ENCODE measurements at regions not wholly inside any gene's neighbourhood (a gene's known extent, or its start where the extent isn't known, plus 50 kb on each side); places are given as distances from the start of the nearest gene placed in this dataset.
"Not testable (repeated sequence)": the region's sequence is repeated elsewhere in the genome, so short reads cannot be mapped to it uniquely, and the experiment has no call there.

DNA sequence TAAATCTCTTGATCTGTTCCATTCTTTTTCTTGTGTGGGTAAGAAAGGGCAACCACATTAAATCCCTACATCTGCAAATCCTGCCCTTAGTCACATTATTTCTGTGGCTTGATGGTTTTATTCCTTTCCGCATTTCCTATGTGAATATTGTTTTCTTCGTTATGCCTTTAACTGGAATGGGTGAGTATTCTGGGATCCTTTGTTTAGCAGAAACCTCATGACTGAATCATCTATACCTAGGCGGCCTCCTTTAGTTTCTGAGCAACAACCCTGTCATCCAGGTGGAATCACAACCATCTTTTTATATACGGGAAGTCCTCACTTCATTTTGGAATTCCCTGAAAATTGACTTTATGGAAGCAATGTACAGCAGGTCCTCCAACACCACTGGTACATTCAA is 409.5 kb downstream of the DIRAS2 start:
- not testable (repeated sequence) for DNase-seq (ENCODE audit: extremely low read depth, low read depth, low spot score)

DNA sequence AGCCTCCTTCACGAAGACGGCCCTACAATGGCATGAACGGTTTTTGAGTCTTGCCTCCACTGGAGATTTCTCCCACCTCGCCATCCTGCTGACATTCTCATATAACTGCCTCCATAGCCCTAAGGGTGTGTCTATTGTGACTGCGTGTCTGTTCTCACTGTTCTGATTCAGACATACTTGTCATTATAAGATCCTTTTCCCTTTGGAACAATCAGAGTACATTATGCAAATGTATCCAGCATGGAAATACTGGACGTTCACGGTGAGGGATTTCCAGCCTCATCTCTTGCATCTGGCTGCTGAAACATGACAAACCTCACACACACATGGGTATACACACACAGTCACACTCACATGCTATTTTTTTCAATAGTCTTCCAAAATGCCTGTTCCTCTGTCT is 402.1 kb downstream of the DIRAS2 start:
- no peak for DNase-seq (ENCODE audit: extremely low read depth, low read depth, low spot score)

DNA sequence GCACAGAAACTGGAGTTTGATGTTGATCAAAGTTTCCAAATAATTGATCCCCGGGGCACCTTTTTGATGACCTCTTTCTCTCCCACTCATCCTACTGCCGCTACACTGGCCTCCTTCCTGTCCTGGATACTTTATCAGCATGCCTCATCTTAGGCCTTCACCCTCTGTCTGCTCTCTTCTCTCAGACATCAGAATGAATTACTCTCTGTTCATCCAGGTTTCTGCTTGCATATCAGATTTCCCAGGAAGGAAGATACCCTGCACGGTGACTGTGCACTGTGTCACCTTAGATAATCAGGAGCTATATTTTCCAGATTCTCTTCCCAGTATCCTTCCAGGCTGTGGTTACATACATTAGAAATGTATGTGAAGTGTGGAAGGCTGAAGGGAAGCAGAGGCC is 397.0 kb downstream of the DIRAS2 start:
- DNase-seq (ENCODE audit: extremely low read depth, low read depth, low spot score): no peak

DNA sequence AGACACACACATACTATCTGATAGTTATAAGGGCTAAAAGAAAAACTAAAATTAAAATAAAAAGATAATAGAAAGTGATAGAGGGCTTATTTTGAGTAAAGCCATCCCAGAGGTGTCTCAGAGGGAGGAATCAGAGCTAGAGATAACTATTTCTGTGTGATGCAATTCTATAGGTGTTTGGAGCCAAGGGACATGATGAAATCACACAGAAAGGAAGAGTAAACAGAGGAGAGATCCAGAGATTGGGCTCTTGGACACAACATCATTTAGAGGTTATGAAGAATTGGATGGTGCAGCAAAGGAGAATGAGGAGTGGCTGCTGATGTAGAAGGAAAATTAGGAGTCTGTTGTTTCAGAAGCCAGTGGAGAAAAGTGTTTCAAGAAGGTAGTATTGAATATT is 393.5 kb downstream of the DIRAS2 start:
- no peak for DNase-seq (ENCODE audit: extremely low read depth, low read depth, low spot score)

DNA sequence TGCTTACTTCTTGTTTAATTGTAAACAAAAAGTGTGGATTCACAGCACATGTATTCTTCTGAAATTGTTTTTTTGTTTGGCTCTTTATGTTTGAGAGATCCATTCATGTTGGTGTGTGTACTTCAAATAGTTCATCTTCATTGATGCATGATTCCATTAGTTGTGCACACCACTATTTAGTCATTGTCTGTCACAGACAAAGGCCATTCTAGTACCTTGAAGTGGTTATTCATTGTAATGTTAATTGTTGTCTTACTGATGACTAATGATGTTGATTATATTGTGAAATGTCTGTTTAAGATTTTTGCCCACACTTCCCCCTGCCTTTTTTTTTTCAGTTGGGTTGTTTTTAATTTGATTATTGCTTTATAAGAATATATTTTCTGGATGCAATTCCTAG is 391.3 kb downstream of the DIRAS2 start:
- no peak for DNase-seq (ENCODE audit: extremely low read depth, low read depth, low spot score)

DNA sequence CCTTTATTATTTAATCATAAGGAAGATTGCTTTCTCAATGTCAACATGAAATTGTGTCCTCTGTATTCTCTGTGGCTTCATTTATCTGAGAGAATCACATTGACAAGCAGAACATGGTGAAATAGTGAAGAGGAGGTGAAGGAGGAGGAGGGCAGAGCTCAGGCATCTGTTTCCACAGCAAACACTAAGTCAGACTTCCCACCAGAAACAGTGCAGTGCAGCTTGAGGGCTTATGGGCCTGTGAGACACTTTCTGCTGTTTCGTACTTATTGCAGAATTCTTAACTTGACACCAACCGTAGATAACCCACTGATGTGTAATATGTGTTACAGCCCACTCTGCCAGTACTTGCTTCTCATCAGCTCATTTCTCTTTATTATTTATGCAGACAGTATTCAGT is 386.3 kb downstream of the DIRAS2 start:
- no peak for DNase-seq (ENCODE audit: extremely low read depth, low read depth, low spot score)

DNA sequence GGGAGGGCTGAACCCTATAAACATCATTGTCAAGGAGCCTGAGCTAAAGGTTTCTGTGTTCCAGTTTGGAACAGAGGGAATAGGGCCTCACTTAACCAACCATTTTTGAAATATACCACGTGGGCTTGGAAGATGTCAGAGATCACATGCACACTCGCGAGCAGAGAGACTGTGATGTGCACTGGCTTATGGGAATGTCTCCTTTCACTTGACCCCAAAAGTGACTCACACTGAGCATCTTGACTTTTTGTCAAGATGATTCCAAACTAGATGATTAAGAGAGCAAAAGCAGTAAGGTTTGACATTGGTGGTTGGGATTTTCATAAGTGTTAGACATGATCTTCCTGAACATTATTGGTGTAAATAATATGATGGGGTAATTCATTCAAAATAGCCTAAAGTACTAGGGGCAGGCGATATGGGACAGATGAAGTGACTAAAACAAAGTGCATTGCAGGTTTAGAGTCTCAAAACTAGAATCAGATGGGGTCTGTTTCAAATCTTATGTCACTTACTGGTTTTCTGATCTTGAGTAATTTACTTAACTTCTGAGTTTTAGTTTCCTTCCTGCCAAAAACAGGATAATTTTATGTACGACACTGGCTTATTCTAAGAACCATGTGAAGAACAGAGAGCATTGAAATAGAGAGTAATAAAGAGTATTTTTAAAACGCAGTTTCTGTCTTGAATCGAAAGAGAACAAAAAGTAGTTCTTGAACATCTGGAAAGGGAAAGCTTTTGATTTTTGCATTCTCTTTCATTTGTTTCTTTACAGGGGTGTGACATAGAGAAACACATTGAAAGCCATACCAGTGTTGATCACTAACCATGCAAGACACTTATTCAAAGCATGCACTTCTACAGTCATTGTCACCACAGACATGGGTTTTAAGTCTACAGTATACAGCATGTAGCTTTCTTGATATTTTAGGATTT is 383.0 kb downstream of the DIRAS2 start:
- no peak for DNase-seq (ENCODE audit: extremely low read depth, low read depth, low spot score)

DNA sequence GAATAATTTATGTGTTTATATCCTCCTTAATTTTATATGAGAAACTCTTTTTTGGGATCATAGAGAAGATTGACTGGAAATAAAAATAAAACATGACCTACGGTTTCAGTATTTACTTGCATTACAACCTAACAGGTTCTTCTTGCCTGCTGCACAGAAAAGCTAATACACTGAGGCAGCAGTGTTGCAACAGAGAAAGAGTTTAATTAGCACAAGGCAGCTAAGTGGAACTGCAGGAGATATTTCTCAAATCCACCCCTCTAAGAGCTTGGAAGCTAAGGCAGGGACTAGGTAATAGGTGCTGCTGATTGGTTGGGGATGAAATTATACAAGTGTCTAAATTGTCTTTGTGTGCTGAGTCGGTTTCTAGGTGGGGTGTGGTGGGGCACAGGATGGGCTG is 380.9 kb downstream of the DIRAS2 start:
- no peak for DNase-seq (ENCODE audit: extremely low read depth, low read depth, low spot score)

DNA sequence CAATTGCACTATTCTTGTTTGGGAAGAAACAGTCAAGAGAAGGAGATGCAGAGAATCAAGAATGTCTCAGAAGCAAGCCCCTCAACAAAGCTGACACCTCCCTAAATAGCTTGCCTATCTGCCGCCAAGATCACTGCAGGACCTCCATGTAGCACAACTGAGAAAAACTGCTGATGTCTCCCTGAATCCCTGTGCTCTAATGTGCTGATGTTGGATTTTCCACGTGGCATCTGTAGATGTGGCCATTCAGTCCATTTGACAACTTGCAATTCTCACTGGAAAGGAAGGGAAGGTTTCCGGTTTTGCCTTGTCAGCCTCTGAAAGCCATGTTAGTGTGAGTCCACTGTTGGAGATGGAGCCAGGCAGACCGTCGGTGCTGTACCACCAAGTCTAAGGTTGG is 374.0 kb downstream of the DIRAS2 start:
- DNase-seq (ENCODE audit: extremely low read depth, low read depth, low spot score): no peak

DNA sequence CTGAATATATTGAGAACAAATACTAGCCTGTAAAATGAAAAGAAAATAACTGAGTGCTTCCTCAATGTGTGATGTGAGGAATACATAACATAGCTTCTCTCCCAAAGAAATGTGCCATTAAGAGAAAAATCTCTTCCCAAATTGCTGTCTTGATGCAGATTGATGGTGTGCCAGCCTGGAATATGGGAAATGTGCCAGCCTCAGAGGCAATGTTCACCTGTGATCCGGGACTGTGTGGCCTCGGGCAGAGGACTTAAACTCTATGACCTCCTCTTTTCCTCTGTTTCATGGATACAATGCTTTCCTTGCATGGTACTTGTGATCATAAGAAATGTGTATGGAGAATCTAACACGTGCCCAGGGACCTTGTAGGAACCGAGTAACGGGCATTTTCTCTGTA is 370.9 kb downstream of the DIRAS2 start:
- DNase-seq (ENCODE audit: extremely low read depth, low read depth, low spot score): no peak

DNA sequence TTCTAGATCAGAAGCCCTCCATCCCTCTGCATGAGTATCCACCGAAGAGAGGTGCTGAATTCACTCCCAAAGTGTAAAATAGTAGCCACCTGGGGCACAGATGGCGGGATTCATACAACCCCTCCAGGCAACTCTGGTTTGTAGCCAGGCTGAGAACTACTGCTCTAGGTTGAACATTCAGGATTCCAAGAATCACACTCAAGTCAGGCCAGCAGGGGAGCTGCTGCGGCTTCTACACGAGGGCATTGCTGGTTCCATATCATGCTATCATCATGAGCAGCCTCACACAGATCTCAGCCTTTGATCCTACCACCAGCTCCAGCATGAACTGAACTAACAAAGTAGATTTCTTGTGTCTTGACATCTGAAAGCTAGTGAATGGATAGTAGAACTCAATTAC is 367.9 kb downstream of the DIRAS2 start:
- no peak for DNase-seq (ENCODE audit: extremely low read depth, low read depth, low spot score)

DNA sequence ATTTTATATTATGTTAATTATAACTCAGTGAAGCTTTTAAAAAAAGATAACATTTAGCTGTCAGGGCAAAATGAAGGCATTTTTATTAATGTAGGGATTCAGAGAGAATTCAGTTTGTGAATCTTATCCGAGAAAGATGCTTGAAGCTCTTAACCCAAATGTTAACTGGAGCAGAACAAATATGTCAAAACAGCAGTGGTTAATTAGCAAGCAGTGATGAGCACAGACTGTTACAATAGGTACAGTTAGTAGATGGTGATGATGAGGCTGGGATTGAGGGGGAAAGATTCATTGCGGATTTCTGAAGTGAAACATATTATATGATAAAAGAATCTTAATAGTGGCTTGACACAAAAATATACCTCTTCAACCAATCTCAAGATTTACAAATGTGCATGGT is 356.7 kb downstream of the DIRAS2 start:
- no peak for DNase-seq (ENCODE audit: extremely low read depth, low read depth, low spot score)

DNA sequence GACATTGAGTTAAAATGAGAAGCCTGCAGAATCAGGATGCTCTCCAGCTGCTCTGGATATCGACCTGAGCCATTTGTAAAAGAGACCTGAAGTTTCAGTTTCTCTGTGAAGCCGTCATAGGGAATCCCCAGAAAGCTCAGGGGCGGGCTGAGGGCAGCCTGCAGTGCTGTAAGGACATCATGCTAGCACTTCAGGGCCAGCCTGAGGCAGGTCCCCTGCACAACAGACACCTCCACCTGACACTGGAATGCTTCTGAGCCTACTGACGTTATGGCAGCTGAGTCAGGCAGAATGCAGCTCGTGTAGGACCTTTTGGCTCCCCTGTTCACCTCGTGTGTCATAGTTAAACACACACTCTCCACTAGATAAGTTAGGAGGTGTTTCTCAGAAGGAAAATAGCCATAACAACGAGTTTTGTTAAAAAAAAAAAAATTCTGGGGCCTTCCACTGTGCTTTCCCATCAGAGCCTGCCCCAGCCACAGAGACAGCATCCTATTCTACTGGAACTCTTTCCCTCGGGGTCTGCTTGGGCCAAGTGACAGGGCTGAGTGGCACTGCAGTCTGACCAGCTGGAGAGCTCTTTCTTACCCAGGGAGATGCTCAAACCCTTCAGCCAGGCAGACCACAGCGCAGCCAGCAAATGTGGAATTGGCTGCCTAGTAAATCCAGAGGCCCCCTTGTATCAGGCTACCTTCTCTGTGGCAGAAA is 354.9 kb downstream of the DIRAS2 start:
- no peak for DNase-seq (ENCODE audit: extremely low read depth, low read depth, low spot score)

DNA sequence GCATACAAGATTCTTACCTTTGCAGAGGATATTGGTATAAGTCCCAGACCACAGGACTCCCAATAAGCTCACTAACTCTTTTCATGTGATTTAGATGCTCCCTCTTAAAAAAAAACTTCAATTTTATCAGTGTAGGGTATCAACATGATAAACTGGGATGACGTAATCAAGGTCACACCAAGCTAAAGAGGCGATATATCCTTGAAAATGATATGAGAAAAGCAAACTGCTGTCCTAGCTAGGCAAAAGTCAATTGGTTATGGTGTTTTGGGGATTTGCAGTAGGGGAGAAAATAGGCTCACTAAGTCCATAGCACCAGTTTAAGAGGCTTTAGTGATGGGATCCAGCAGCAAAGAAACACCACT is 354.4 kb downstream of the DIRAS2 start:
- DNase-seq (ENCODE audit: extremely low read depth, low read depth, low spot score): no peak

DNA sequence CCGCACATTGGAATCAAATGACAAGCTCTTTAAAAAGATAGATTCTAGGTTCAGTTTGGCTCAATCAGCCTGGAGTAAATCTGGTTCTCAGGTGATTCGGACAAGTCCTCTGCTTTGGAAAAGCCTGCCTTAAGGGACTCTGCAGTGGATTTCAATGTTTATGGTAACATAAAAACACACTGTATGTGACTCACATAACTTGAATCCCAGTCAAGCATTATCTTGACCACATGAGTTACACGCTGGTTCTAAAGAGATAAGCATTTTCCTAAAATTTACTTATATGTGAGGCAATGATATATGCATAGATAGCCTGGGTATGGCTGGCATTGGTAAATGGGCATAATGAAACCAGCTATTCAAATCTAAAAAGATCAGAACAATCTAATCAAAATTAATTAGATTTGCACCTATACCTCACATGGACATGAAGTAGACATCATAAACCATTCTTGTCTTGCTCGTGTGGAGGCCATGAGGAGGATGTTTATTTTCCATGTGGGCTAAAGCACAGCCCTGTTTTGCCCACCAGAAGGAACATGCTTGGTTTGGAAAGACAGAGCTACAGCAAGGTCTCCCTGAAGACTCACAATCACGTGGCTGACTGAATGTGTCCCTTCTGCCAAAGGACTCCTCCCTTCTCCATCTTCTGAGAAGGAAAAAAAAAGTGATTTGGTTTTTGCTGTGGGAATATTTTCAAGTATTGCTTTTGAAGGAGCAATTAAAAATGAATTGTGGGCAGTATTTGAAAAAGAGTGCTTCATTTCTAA is 351.7 kb downstream of the DIRAS2 start:
- no peak for DNase-seq (ENCODE audit: extremely low read depth, low read depth, low spot score)

DNA sequence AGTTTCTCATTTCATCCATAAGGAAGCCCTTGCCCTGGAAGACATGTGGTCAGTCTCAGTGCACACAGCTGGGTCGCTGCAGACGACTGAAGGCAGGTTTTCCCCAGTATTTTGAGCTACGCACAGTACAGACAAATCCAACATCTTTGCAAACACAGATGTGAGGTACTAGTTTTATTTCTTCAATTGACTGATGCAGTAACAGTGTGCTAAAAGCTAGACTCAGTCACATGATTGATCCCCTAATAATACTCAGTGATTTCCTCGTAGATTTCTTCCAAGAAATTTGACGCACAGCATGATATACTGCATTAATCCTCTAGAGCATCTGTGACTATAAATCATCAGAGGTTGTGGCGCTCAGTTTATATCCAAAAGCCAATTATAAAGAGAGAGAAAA is 346.1 kb downstream of the DIRAS2 start:
- DNase-seq (ENCODE audit: extremely low read depth, low read depth, low spot score): no peak

DNA sequence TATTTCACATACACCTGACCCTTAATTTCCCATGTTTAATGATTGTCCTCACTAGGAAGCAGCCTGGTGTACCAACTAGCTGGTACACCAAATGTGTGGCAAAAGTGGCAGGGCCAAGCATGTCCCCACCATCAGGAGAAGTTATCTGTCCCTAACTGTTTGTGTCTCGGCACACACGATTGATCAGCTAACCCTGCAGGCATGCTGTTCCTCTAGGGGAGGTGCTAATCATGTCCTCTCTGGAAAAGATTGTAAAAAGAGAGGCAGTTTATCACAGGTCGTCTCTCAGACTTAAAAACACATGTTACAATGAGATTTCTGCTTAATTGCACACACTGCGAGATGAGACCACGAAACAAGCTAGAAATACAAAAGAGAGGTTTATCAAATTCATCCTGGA is 342.7 kb downstream of the DIRAS2 start:
- DNase-seq (ENCODE audit: extremely low read depth, low read depth, low spot score): no peak

DNA sequence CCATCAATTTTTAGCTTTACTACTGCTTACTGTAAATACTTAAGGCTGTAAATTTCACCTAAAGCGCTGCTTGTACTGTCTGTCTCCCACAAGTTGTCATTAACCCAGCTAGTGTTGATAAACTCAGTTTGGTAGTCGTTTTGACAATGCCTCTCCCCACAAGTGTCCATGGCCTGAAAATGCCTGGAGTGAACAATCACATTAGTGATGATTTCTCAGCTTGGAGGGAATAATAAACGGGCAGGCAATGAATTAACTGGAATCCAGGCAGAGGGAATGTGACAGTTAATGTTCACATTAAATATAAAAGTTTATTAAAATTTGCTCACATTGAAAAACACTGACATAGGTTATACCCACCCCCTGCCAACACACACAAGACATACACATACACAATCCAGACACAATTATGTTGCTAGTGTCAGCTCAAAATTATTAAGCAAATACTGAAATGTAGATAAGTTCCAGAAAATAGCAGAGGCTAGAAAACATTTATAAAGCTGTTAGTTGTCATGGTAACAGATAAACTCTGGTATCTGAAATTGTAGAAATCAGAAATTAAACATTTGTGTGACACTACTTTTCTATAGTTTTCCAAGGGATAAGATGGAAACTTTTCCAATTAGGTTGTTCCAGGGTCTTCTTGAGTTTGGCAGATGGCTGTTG is 341.9 kb downstream of the DIRAS2 start:
- DNase-seq (ENCODE audit: extremely low read depth, low read depth, low spot score): no peak

DNA sequence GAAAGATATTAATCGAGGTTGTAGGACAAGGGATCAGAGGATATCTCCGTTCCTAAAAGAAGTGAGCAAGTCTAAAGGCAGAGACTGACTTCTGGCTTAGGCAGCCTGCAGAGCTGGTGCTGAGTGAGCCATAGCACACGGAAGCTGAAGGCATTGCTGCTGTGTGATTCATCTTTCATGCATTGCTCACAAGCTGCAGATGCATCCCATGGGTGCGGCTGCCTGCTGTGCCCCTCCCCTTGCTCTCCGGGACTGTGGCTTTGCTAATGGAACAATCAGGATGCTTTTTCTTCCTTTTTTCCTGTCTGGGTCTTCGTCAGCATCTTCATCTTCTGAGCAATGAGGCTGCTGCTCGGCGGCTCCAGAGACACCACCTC is 341.4 kb downstream of the DIRAS2 start:
- DNase-seq (ENCODE audit: extremely low read depth, low read depth, low spot score): no peak

DNA sequence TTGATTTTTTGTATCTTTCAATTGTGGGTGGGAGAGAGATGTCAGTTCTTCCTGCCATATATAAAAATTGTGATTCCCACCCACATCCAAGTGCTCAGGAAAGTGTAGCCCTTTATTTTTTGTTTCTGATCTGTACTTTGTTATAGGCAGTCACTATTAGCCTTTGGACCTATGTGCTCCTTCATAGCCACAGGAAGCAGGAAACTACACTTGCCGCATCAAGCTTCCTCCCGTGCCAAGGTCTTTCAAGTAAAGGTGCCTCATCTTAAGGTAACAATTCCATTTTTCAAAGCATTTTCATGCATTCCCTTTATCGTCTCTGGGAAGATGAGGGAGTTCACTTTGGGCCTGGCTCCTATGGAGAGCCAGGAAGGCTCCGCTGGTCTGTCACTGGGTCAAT is 339.0 kb downstream of the DIRAS2 start:
- DNase-seq (ENCODE audit: extremely low read depth, low read depth, low spot score): no peak

DNA sequence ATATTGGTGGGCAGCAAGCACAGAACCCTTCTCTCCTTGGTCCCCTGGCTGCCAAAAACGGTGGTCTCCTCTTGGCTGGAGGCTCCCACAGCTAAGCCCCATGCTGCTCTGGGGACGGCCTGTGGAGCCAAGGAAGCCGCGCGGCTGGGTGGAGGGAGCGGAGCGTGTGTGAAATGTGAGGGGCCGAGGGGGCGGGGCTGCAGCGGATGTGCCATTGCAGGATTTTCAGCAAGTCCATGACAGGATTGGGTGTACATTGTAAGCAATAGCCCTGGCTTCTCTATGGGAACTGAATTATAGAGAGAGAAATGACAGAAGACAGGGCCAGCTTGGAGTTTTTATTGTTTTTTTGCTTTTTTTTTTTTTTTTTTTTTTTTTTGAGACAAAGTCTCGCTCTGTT is 336.5 kb downstream of the DIRAS2 start:
- no peak for DNase-seq (ENCODE audit: extremely low read depth, low read depth, low spot score)

All from glomerular endothelial cell (primary cell).